IMR-90 (cell line): ENCODE measurements at regions not wholly inside any gene's neighbourhood (a gene's known extent, or its start where the extent isn't known, plus 50 kb on each side); places are given as distances from the start of the nearest gene placed in this dataset.

Experiments used
- ATAC-seq: fragments of 200-7000 bp; cut with Tn5 transposase; 2 replicates; pipeline ENCODE4 v1.9.1; 2020; ENCODE audit warnings: low read depth, mild to moderate bottlenecking, moderate library complexity
- BruUV-seq: library from RNA; stranded (reverse); fragments of 400-500 nt; replicated peaks from 2 replicates; lab custom pipeline; 2021; lab: Mats Ljungman, UMichigan
- CTCF ChIA-PET: fragments of 300-600 bp; formaldehyde crosslinking; extraction: SDS; loops from one replicate; lab custom pipeline; 2021; ENCODE audit warnings: antibody characterized with exemption; lab: Yijun Ruan, JAX
- POLR2A ChIA-PET: fragments of 300-600 bp; sonication (Branson Sonifier 250); formaldehyde crosslinking; loops from one replicate; lab custom pipeline; 2022; ENCODE audit warnings: antibody characterized with exemption; ENCODE audit not compliant: unreplicated experiment; lab: Charles Lee
- DNase-seq: peaks from one replicate; pipeline ENCODE4 v3.0.0; 2013
- H2AFZ ChIP-seq: replicated peaks from 2 replicates; pipeline ENCODE3; 2013; ENCODE audit warnings: low read length, mild to moderate bottlenecking; ENCODE audit not compliant: poor library complexity
- H2AK5ac ChIP-seq: 2 replicates; pipeline ENCODE4 v1.6.1; 2013; ENCODE audit warnings: low read depth, low read length, inconsistent platforms
- H2AK9ac ChIP-seq: replicated peaks from 2 replicates; pipeline ENCODE3; 2013; ENCODE audit warnings: mild to moderate bottlenecking, low read depth, low read length, moderate library complexity; ENCODE audit not compliant: poor library complexity
- H2BK120ac ChIP-seq: 2 replicates; pipeline ENCODE4 v1.6.1; 2013; ENCODE audit warnings: low read depth, low read length, inconsistent platforms
- H2BK15ac ChIP-seq: 3 replicates; pipeline ENCODE4 v1.6.1; 2013; ENCODE audit warnings: low read depth, low read length, inconsistent platforms
- H2BK20ac ChIP-seq: 2 replicates; pipeline ENCODE4 v1.6.1; 2013; ENCODE audit warnings: low read depth, mild to moderate bottlenecking, inconsistent platforms, low read length, moderate library complexity
- H2BK5ac ChIP-seq: 2 replicates; pipeline ENCODE4 v1.6.1; 2013; ENCODE audit warnings: mild to moderate bottlenecking, low read depth, low read length, inconsistent platforms; ENCODE audit not compliant: poor library complexity, severe bottlenecking
- H3K14ac ChIP-seq: replicated peaks from 2 replicates; pipeline ENCODE4 v1.6.1; 2013; ENCODE audit warnings: low read depth, low read length, inconsistent platforms
- H3K18ac ChIP-seq: 2 replicates; pipeline ENCODE4 v1.6.1; 2013; ENCODE audit warnings: low read depth, low read length, control low read depth
- H3K23ac ChIP-seq: 2 replicates; pipeline ENCODE4 v1.6.1; 2013; ENCODE audit warnings: low read depth, low read length, inconsistent platforms
- H3K27ac ChIP-seq: 2 replicates; pipeline ENCODE4 v1.5.1; 2013; ENCODE audit warnings: mild to moderate bottlenecking, control low read depth, low read length; ENCODE audit not compliant: insufficient read depth
- H3K27me3 ChIP-seq: 2 replicates; pipeline ENCODE4 v1.6.1; 2013; ENCODE audit warnings: low read length; ENCODE audit not compliant: control insufficient read depth, insufficient read depth
- H3K36me3 ChIP-seq: 2 replicates; pipeline ENCODE4 v1.6.1; 2013; ENCODE audit warnings: low read length, mixed read lengths; ENCODE audit not compliant: control insufficient read depth, insufficient read depth
- H3K4ac ChIP-seq: 2 replicates; pipeline ENCODE4 v1.6.1; 2013; ENCODE audit warnings: low read depth, low read length, inconsistent platforms
- H3K4me1 ChIP-seq: 2 replicates; pipeline ENCODE4 v1.6.1; 2013; ENCODE audit warnings: low read length, mixed read lengths; ENCODE audit not compliant: control insufficient read depth, insufficient read depth
- H3K4me2 ChIP-seq: 2 replicates; pipeline ENCODE4 v1.6.1; 2013; ENCODE audit warnings: low read depth, mild to moderate bottlenecking, control low read depth, low read length, moderate library complexity
- H3K4me3 ChIP-seq: 2 replicates; pipeline ENCODE4 v1.5.1; 2013; ENCODE audit warnings: low read depth, mild to moderate bottlenecking, control low read depth, low read length, moderate library complexity; ENCODE audit not compliant: insufficient read depth
- H3K56ac ChIP-seq: 2 replicates; pipeline ENCODE4 v1.6.1; 2013; ENCODE audit warnings: low read length, inconsistent platforms; ENCODE audit not compliant: insufficient read depth; ENCODE audit errors: extremely low read depth
- H3K79me1 ChIP-seq, 2 experiments: 2 replicates each; pipeline ENCODE4 v1.6.1; 2013; ENCODE audit warnings: low read length in 2 of 2, inconsistent platforms in 1 of 2, low read depth in 1 of 2
- H3K9ac ChIP-seq: 2 replicates; pipeline ENCODE4 v1.6.1; 2013; ENCODE audit warnings: low read depth, low read length, control low read depth
- H3K9me1 ChIP-seq: 2 replicates; pipeline ENCODE4 v1.6.1; 2013; ENCODE audit warnings: low read length, inconsistent platforms; ENCODE audit not compliant: insufficient read depth
- H3K9me3 ChIP-seq: 2 replicates; pipeline ENCODE4 v1.6.1; 2013; ENCODE audit warnings: low read length; ENCODE audit not compliant: control insufficient read depth, insufficient read depth
- H4K20me1 ChIP-seq: 2 replicates; pipeline ENCODE4 v1.6.1; 2013; ENCODE audit warnings: low read length, inconsistent platforms; ENCODE audit not compliant: insufficient read depth
- H4K5ac ChIP-seq: 2 replicates; pipeline ENCODE4 v1.6.1; 2013; ENCODE audit warnings: mild to moderate bottlenecking, low read depth, low read length, control low read depth
- H4K8ac ChIP-seq, 2 experiments: 2 replicates each; pipeline ENCODE4 v1.6.1; 2013; ENCODE audit warnings: low read depth in 2 of 2, low read length in 2 of 2, control low read depth in 1 of 2, inconsistent platforms in 1 of 2
- H4K91ac ChIP-seq: 2 replicates; pipeline ENCODE4 v1.6.1; 2013; ENCODE audit warnings: low read depth, low read length, inconsistent platforms; ENCODE audit not compliant: insufficient read depth
- RAD21 ChIP-seq: IDR thresholded peaks from 2 replicates; pipeline ENCODE4 v1.6.1; 2012; ENCODE audit warnings: low read length, improper control_type of control experiment
- dilution Hi-C: fragments of 300-500 bp; cut with HindIII; formaldehyde crosslinking; loops from one replicate; pipeline ENCODE4 v1.14.3; 2018; ENCODE audit warnings: low sequenced_read_pairs; ENCODE audit not compliant: unreplicated experiment
- in situ Hi-C: fragments of 300-500 bp; cut with MboI; formaldehyde crosslinking; loops from 3 replicates; pipeline ENCODE4 v1.14.3; 2019; ENCODE audit warnings: low sequenced_read_pairs, inconsistent platforms, mixed read lengths
- intact Hi-C: fragments of 100-400 bp; cut with micrococcal nuclease; formaldehyde crosslinking; loops from 2 replicates; pipeline ENCODE4 v1.10.0; 2022

- in situ Hi-C loops: no loop called here
- H2BK120ac ChIP-seq: no peak overlapping the region
- H3K14ac ChIP-seq: no peak overlapping the region
- TF ChIP-seq RAD21: no peak
- H4K20me1 ChIP-seq: no peaks in the 10 kb centered on the region
- H3K4ac ChIP-seq: no peak overlapping the region
- H3K23ac ChIP-seq: no peak overlapping the region
- CTCF ChIA-PET: no interaction called here
- H3K56ac ChIP-seq: no peak overlapping the region
- H3K9me1 ChIP-seq: no peaks in the 10 kb centered on the region
- H2AK9ac ChIP-seq: no peak overlapping the region
- no peak for ATAC-seq
- no peak overlapping the region for H3K4me3 ChIP-seq
- no peak overlapping the region for H3K27ac ChIP-seq
- no peaks in the 10 kb centered on the region for H3K79me1 ChIP-seq
- H3K27me3 ChIP-seq: no peaks in the 10 kb centered on the region
- no peak overlapping the region for H2BK15ac ChIP-seq
- BruUV-seq: no TSS peak
- H3K36me3 ChIP-seq: no peaks in the 10 kb centered on the region
- no peak for DNase-seq
- H4K91ac ChIP-seq: no peak overlapping the region
- H3K9me3 ChIP-seq: no peaks in the 10 kb centered on the region
- H4K5ac ChIP-seq: no peak overlapping the region
- intact Hi-C loops: no loop called here
- H3K4me1 ChIP-seq: no peaks in the 10 kb centered on the region
- no peak overlapping the region for H3K4me2 ChIP-seq
- H2AFZ ChIP-seq: no peak overlapping the region
- H4K8ac ChIP-seq: no peak overlapping the region
- POLR2A ChIA-PET: no interaction called here
- H3K9ac ChIP-seq: no peak overlapping the region
- H3K18ac ChIP-seq: no peak overlapping the region
- dilution Hi-C loops: no loop called here
- H2BK20ac ChIP-seq: no peak overlapping the region
- no peak overlapping the region for H2AK5ac ChIP-seq
- H2BK5ac ChIP-seq: no peak overlapping the region
These were observed 221.8 kb downstream of the RPIA start for GRCh38 chr2:88913280-88913679.
